CD14-positive monocyte (primary cell): ENCODE measurements at regions not wholly inside any gene's neighbourhood (a gene's known extent, or its start where the extent isn't known, plus 50 kb on each side); places are given as distances from the start of the nearest gene placed in this dataset.

Source experiments
- DNase-seq, 3 donors: peaks; one replicate each; pipeline ENCODE4 v3.0.0-alpha.2; 2011 to 2022
- H2AFZ ChIP-seq: 2 replicates; pipeline ENCODE4 v1.6.0; 2012; ENCODE audit warnings: mild to moderate bottlenecking, low read depth, low read length, inconsistent platforms; ENCODE audit not compliant: insufficient read depth, poor library complexity, severe bottlenecking
- H3K27ac ChIP-seq, 2 donors: 1 replicate in 1 of 2; 2 replicates in 1 of 2; pipeline ENCODE4 v1.5.1; 2012 to 2013; ENCODE audit warnings: low read length in 2 of 2, control low read depth in 1 of 2, inconsistent platforms in 1 of 2, low read depth in 1 of 2, mild to moderate bottlenecking in 1 of 2
- H3K27me3 ChIP-seq, 2 donors: one replicate each; pipeline versions ENCODE4 v1.6.0 to v1.6.1; 2011 to 2013; ENCODE audit warnings: low read length in 2 of 2; ENCODE audit not compliant: control insufficient read depth in 2 of 2, insufficient read depth in 2 of 2
- H3K36me3 ChIP-seq, 2 donors: replicated peaks in 1 of 2; 1 replicate in 1 of 2; 2 replicates in 1 of 2; pipeline versions ENCODE4 v1.5.1 to v1.6.1; 2012 to 2013; ENCODE audit warnings: low read length in 2 of 2, control low read depth in 1 of 2, inconsistent platforms in 1 of 2, mild to moderate bottlenecking in 1 of 2; ENCODE audit not compliant: insufficient read depth in 2 of 2, control insufficient read depth in 1 of 2
- H3K4me1 ChIP-seq, 2 donors: 1 replicate in 1 of 2; 2 replicates in 1 of 2; pipeline versions ENCODE4 v1.5.1 to v1.6.1; 2012 to 2013; ENCODE audit warnings: low read length in 2 of 2, control low read depth in 1 of 2, inconsistent platforms in 1 of 2, mild to moderate bottlenecking in 1 of 2, moderate library complexity in 1 of 2; ENCODE audit not compliant: insufficient read depth in 2 of 2, control insufficient read depth in 1 of 2
- H3K4me2 ChIP-seq: replicated peaks from 2 replicates; pipeline ENCODE3; 2012; ENCODE audit warnings: low read length, moderate library complexity, mild to moderate bottlenecking; ENCODE audit not compliant: poor library complexity, severe bottlenecking; ENCODE audit errors: extremely low read depth
- H3K4me3 ChIP-seq, 3 experiments: fragments of 200-600 bp in 1 of 3; sonication (generic) in 1 of 3; replicated peaks in 1 of 3; 1 replicate in 2 of 3; 2 replicates in 1 of 3; pipeline ENCODE4 v1.5.1; 2011 to 2013; ENCODE audit warnings: low read length in 3 of 3, mild to moderate bottlenecking in 3 of 3, control low read depth in 2 of 3, low read depth in 2 of 3, inconsistent platforms in 1 of 3, moderate library complexity in 1 of 3
- H3K79me2 ChIP-seq: 2 replicates; pipeline ENCODE4 v1.6.0; 2012; ENCODE audit warnings: mild to moderate bottlenecking, control low read depth, inconsistent platforms, low read length, moderate library complexity; ENCODE audit not compliant: insufficient read depth
- H3K9ac ChIP-seq: 2 replicates; pipeline ENCODE4 v1.6.0; 2017; ENCODE audit warnings: low read length, mild to moderate bottlenecking; ENCODE audit not compliant: insufficient read depth, poor library complexity, severe bottlenecking
- H3K9me3 ChIP-seq, 2 donors: replicated peaks in 1 of 2; 1 replicate in 1 of 2; 2 replicates in 1 of 2; pipeline versions ENCODE4 v1.5.1 to v1.6.1; 2012 to 2013; ENCODE audit warnings: low read length in 2 of 2, control low read depth in 1 of 2; ENCODE audit not compliant: control insufficient read depth in 1 of 2, insufficient read depth in 1 of 2
- H4K20me1 ChIP-seq: 2 replicates; pipeline ENCODE4 v1.6.0; 2012; ENCODE audit warnings: mild to moderate bottlenecking, low read length, control low read depth, moderate library complexity; ENCODE audit not compliant: insufficient read depth
- H3K27ac Mint-ChIP-seq, 7 donors: one replicate each; pipeline ENCODE4 v1.8.0; 2020; ENCODE audit warnings: mild to moderate bottlenecking in 7 of 7, mixed read lengths in 7 of 7, moderate library complexity in 6 of 7, inconsistent platforms in 2 of 7
- H3K27me3 Mint-ChIP-seq, 3 donors: one replicate each; pipeline ENCODE4 v1.8.0; 2021 to 2022; ENCODE audit warnings: low read depth in 3 of 3, mild to moderate bottlenecking in 3 of 3, mixed read lengths in 3 of 3, moderate library complexity in 3 of 3, inconsistent platforms in 1 of 3
- H3K36me3 Mint-ChIP-seq, 2 donors: one replicate each; pipeline ENCODE4 v1.8.0; 2020; ENCODE audit warnings: mixed read lengths in 2 of 2, inconsistent platforms in 1 of 2, mild to moderate bottlenecking in 1 of 2
- H3K4me1 Mint-ChIP-seq: one replicate; pipeline ENCODE4 v1.8.0; 2020; ENCODE audit warnings: mild to moderate bottlenecking, mixed read lengths
- H3K4me3 Mint-ChIP-seq, 2 donors: one replicate each; pipeline ENCODE4 v1.8.0; 2020; ENCODE audit warnings: mild to moderate bottlenecking in 2 of 2, mixed read lengths in 2 of 2, moderate library complexity in 1 of 2
- H3K9me3 Mint-ChIP-seq, 7 donors: one replicate each; pipeline ENCODE4 v1.8.0; 2020 to 2022; ENCODE audit warnings: mixed read lengths in 7 of 7, mild to moderate bottlenecking in 6 of 7, moderate library complexity in 6 of 7, inconsistent platforms in 2 of 7
- CTCF ChIP-seq: fragments of 200-600 bp; IDR thresholded peaks from one replicate; pipeline ENCODE4 v1.8.0; 2022; ENCODE audit warnings: antibody characterized with exemption, mild to moderate bottlenecking
- WGBS: methylation state at CpG from one replicate; pipeline ENCODE4 v1.1.5; 2013; ENCODE audit warnings: missing lambda C conversion rate; ENCODE audit not compliant: insufficient coverage; 5-methylcytosine and 5-hydroxymethylcytosine counted together
- intact Hi-C, 2 donors: fragments of 100-400 bp; cut with micrococcal nuclease; formaldehyde crosslinking; loops; one replicate each; pipeline versions ENCODE4 v1.15.0 to v1.15.1; 2023

GRCh38 chr16:73265935-73266334 is 218.0 kb upstream of the ZFHX3 start:
- no peaks in the 10 kb centered on the region for H4K20me1 ChIP-seq
- H3K27me3 ChIP-seq, result no peaks in the 10 kb centered on the region
- Mint-ChIP-seq H3K4me1 (no peaks in the 10 kb centered on the region), H3K27me3 (peaks cover 0 to 2% (median 1%) of the 10 kb centered on the region in 3 donors), H3K9me3 (peaks cover 0 to 9% (median 4%) of the 10 kb centered on the region in 7 donors), H3K36me3 (no peaks in the 10 kb centered on the region), H3K4me3 (no peak overlapping the region), H3K27ac (no peak overlapping the region)
- no peak overlapping the region for H2AFZ ChIP-seq
- H3K27ac ChIP-seq, result no peak overlapping the region
- no CpG with 5 or more reads among the region's 5 CpGs for WGBS
- no peaks in the 10 kb centered on the region for H3K79me2 ChIP-seq
- no peak overlapping the region for H3K4me2 ChIP-seq
- no peaks in the 10 kb centered on the region for H3K9me3 ChIP-seq
- H3K36me3 ChIP-seq, result no peaks in the 10 kb centered on the region
- H3K4me1 ChIP-seq, result no peaks in the 10 kb centered on the region
- no peak overlapping the region for H3K9ac ChIP-seq
- no peak for TF ChIP-seq CTCF
- intact Hi-C loops, result no loop called here
- no peak for DNase-seq
- H3K4me3 ChIP-seq, result no peak overlapping the region

DNA sequence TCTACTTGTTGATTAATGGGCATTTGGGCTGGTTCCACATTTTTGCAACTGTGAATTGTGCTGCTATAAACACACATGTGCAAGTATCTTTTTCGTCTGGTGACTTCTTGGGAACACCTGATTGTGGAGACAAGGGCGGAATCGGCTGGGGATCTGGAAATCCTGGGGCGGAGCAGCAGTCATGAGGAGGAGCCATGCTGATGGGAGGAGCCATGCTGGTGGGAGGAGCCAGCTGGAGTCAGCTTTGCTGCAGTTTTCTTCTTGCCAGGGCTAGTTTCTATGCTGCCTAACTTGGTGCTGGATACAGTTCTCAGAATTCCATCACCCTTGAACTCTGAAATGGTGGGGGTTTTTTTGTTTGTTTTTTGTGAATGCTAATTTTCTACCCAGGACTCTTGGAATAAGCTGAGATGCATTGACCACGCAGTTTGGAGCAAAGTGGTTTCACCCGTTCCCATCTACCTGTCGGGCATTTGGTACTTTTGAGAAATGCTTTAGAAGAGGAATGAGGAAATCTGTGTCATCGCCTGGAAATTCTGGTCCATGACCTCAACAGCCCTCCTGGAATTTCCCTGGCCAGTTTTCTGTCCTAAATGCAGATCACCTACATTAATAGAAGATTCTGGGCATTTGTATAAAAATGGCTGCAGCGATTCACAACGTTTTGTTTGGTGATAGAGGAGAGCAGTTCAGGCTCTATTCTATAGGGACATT is 217.4 kb upstream of the ZFHX3 start:
- Histone ChIP-seq H3K27ac (no peak overlapping the region), H3K9me3 (no peaks in the 10 kb centered on the region), H3K9ac (no peak overlapping the region), H3K36me3 (no peaks in the 10 kb centered on the region), H3K79me2 (no peaks in the 10 kb centered on the region), H4K20me1 (no peaks in the 10 kb centered on the region), H2AFZ (no peak overlapping the region), H3K27me3 (no peaks in the 10 kb centered on the region), H3K4me2 (no peak overlapping the region), H3K4me1 (no peaks in the 10 kb centered on the region), H3K4me3 (no peak overlapping the region)
- intact Hi-C loops, result no loop called here
- H3K4me1 Mint-ChIP-seq, result no peaks in the 10 kb centered on the region
- H3K27me3 Mint-ChIP-seq, result peaks cover 0 to 2% (median 1%) of the 10 kb centered on the region in 3 donors
- no peak overlapping the region for H3K4me3 Mint-ChIP-seq
- no peak for DNase-seq
- H3K9me3 Mint-ChIP-seq, result peaks cover 0 to 9% (median 4%) of the 10 kb centered on the region in 7 donors
- no peaks in the 10 kb centered on the region for H3K36me3 Mint-ChIP-seq
- 91% methylated on average over 8 of the region's 10 CpGs for whole genome bisulfite sequencing
- H3K27ac Mint-ChIP-seq, result no peak overlapping the region
- no peak for TF ChIP-seq CTCF
